ENCODE measurements at regions not wholly inside any gene's neighbourhood (a gene's known extent, or its start where the extent isn't known, plus 50 kb on each side); places are given as distances from the start of the nearest gene placed in this dataset.

DNA sequence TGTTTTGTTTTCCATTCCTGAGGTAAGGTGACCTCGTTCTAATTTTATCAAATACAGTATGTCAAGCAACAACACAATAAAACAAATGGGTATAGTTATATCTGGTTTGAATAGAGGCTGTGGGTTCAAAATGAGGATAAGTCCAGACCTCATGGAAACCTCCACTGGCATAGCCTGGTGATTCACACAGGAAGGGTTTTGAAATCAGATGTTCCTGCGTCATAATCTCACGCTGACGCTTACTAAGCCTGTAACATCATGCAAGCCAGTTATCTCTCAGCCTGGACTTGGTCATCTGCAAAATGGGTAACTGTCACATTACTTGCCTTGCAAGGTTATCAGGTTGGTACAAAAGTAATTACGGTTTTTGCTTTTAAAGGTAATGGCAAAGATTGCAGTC lies 1056.3 kb upstream of the EEF2KMT start:
- TF ChIP-seq, protein P1, sequence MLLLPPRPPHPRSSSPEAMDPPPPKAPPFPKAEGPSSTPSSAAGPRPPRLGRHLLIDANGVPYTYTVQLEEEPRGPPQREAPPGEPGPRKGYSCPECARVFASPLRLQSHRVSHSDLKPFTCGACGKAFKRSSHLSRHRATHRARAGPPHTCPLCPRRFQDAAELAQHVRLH (tag by site-specific recombination; IDR thresholded peaks at IDR 0.05): no peak
- TF ChIP-seq, protein P2, sequence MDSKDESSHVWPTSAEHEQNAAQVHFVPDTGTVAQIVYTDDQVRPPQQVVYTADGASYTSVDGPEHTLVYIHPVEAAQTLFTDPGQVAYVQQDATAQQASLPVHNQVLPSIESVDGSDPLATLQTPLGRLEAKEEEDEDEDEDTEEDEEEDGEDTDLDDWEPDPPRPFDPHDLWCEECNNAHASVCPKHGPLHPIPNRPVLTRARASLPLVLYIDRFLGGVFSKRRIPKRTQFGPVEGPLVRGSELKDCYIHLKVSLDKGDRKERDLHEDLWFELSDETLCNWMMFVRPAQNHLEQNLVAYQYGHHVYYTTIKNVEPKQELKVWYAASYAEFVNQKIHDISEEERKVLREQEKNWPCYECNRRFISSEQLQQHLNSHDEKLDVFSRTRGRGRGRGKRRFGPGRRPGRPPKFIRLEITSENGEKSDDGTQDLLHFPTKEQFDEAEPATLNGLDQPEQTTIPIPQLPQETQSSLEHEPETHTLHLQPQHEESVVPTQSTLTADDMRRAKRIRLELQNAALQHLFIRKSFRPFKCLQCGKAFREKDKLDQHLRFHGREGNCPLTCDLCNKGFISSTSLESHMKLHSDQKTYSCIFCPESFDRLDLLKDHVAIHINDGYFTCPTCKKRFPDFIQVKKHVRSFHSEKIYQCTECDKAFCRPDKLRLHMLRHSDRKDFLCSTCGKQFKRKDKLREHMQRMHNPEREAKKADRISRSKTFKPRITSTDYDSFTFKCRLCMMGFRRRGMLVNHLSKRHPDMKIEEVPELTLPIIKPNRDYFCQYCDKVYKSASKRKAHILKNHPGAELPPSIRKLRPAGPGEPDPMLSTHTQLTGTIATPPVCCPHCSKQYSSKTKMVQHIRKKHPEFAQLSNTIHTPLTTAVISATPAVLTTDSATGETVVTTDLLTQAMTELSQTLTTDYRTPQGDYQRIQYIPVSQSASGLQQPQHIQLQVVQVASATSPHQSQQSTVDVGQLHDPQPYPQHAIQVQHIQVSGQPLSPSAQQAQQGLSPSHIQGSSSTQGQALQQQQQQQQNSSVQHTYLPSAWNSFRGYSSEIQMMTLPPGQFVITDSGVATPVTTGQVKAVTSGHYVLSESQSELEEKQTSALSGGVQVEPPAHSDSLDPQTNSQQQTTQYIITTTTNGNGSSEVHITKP (tag by site-specific recombination; IDR thresholded peaks at IDR 0.05): no peak
- TF ChIP-seq ZNF776 (tag by site-specific recombination; IDR thresholded peaks at IDR 0.05; ENCODE audit: borderline replicate concordance): no peak
- no peak for TF ChIP-seq ZNF175 (tag by site-specific recombination; IDR thresholded peaks at IDR 0.05)
- TF ChIP-seq, protein P3, sequence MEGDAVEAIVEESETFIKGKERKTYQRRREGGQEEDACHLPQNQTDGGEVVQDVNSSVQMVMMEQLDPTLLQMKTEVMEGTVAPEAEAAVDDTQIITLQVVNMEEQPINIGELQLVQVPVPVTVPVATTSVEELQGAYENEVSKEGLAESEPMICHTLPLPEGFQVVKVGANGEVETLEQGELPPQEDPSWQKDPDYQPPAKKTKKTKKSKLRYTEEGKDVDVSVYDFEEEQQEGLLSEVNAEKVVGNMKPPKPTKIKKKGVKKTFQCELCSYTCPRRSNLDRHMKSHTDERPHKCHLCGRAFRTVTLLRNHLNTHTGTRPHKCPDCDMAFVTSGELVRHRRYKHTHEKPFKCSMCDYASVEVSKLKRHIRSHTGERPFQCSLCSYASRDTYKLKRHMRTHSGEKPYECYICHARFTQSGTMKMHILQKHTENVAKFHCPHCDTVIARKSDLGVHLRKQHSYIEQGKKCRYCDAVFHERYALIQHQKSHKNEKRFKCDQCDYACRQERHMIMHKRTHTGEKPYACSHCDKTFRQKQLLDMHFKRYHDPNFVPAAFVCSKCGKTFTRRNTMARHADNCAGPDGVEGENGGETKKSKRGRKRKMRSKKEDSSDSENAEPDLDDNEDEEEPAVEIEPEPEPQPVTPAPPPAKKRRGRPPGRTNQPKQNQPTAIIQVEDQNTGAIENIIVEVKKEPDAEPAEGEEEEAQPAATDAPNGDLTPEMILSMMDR (tag by site-specific recombination; IDR thresholded peaks at IDR 0.05): no peak
- TF ChIP-seq ZNF768 (tag by site-specific recombination; IDR thresholded peaks at IDR 0.05): no peak
- no peak for TF ChIP-seq KLF8 (tag by site-specific recombination; IDR thresholded peaks at IDR 0.05)
- TF ChIP-seq ZBTB17 (tag by site-specific recombination; IDR thresholded peaks at IDR 0.05): no peak
- TF ChIP-seq GLI4 (tag by site-specific recombination; IDR thresholded peaks at IDR 0.05): no peak
- TF ChIP-seq FEZF1 (tag by site-specific recombination; IDR thresholded peaks at IDR 0.05): no peak
- TF ChIP-seq IKZF3 (tag by site-specific recombination; IDR thresholded peaks at IDR 0.05): no peak
- no peak for TF ChIP-seq ZNF121 (tag by site-specific recombination; IDR thresholded peaks at IDR 0.05)
- TF ChIP-seq YY1 (tag by site-specific recombination; IDR thresholded peaks at IDR 0.05): no peak
- TF ChIP-seq ZFP69B (tag by site-specific recombination; IDR thresholded peaks at IDR 0.05): no peak

Data from HEK293 (cell line).